ENCODE measurements at regions not wholly inside any gene's neighbourhood (a gene's known extent, or its start where the extent isn't known, plus 50 kb on each side); places are given as distances from the start of the nearest gene placed in this dataset.

DNA sequence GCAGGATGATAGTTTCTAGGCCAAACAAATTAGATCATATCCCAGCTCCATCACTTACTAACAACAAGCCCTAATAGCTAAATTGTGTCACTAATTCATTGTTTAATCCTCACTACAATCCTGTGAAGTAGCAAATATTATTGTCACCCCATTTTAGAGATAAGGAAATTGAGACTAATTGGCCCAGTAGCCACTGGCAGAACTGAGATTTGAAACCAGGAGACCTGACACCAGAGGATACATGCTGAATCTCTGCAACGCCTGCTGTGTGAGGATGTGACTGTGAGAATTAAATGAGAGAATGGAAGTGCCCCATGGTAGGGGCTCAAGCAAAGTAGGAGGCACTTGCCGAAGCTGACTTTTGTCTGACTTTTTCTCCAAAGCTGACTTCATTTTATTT lies 124.3 kb upstream of the CITED2 start:
- no peaks in the 10 kb centered on the region for H3K27me3 ChIP-seq (ENCODE audit: insufficient read depth, poor library complexity, severe bottlenecking)
- no peak overlapping the region for H3K27ac ChIP-seq (ENCODE audit: poor library complexity, severe bottlenecking)
- no peaks in the 10 kb centered on the region for H3K4me1 ChIP-seq (ENCODE audit: insufficient read depth, poor library complexity, severe bottlenecking)
- TF ChIP-seq, protein P1, sequence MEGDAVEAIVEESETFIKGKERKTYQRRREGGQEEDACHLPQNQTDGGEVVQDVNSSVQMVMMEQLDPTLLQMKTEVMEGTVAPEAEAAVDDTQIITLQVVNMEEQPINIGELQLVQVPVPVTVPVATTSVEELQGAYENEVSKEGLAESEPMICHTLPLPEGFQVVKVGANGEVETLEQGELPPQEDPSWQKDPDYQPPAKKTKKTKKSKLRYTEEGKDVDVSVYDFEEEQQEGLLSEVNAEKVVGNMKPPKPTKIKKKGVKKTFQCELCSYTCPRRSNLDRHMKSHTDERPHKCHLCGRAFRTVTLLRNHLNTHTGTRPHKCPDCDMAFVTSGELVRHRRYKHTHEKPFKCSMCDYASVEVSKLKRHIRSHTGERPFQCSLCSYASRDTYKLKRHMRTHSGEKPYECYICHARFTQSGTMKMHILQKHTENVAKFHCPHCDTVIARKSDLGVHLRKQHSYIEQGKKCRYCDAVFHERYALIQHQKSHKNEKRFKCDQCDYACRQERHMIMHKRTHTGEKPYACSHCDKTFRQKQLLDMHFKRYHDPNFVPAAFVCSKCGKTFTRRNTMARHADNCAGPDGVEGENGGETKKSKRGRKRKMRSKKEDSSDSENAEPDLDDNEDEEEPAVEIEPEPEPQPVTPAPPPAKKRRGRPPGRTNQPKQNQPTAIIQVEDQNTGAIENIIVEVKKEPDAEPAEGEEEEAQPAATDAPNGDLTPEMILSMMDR (IDR thresholded peaks at IDR 0.05; ENCODE audit: poor library complexity, severe bottlenecking) = no peak
- no peaks in the 10 kb centered on the region for H3K36me3 ChIP-seq (ENCODE audit: low read depth)
- no peak for ATAC-seq (ENCODE audit: low read depth)
- DNase-seq (ENCODE audit: low spot score) = no peak
- H3K4me3 ChIP-seq (ENCODE audit: severe bottlenecking) = no peak overlapping the region
- H3K9me3 ChIP-seq (ENCODE audit: severe bottlenecking) = no peaks in the 10 kb centered on the region

DNA sequence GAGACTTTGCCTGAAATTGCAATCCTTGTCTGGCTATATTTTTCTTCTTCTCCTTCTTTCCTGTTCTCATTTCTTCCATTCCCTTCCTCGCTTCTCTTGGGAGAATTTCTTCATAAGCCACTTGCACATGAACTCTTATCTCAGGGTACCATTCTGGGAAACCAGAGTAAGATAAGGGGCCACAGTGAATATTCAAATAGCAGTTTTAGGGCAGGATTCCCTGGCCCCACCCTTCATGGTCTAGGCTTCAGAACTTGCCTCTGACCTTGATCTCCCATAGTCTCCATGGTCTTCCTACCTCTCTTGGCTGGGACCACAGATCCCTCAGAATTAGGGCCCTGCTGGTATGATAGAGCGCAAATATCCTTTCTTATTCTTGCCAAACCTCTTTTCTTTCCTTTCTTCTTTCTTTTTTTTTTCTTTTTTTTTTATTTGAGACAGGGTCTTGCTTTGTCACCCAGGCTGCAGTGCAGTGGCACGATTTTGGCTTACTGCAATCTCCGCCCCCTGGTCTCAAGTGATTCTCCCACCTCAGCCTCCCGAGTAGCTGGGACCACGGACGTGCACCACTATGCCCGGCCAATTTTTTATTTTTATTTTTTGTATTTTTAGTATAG lies 123.0 kb upstream of the CITED2 start:
- no peak for ATAC-seq (ENCODE audit: low read depth)
- Histone ChIP-seq H3K4me3 (ENCODE audit: severe bottlenecking) (no peak overlapping the region), H3K9me3 (ENCODE audit: severe bottlenecking) (no peaks in the 10 kb centered on the region), H3K36me3 (ENCODE audit: low read depth) (no peaks in the 10 kb centered on the region), H3K4me1 (ENCODE audit: insufficient read depth, poor library complexity, severe bottlenecking) (no peaks in the 10 kb centered on the region), H3K27ac (ENCODE audit: poor library complexity, severe bottlenecking) (no peak overlapping the region), H3K27me3 (ENCODE audit: insufficient read depth, poor library complexity, severe bottlenecking) (no peaks in the 10 kb centered on the region)
- TF ChIP-seq, protein P1 (IDR thresholded peaks at IDR 0.05; ENCODE audit: poor library complexity, severe bottlenecking) = no peak
- DNase-seq (ENCODE audit: low spot score) = no peak

DNA sequence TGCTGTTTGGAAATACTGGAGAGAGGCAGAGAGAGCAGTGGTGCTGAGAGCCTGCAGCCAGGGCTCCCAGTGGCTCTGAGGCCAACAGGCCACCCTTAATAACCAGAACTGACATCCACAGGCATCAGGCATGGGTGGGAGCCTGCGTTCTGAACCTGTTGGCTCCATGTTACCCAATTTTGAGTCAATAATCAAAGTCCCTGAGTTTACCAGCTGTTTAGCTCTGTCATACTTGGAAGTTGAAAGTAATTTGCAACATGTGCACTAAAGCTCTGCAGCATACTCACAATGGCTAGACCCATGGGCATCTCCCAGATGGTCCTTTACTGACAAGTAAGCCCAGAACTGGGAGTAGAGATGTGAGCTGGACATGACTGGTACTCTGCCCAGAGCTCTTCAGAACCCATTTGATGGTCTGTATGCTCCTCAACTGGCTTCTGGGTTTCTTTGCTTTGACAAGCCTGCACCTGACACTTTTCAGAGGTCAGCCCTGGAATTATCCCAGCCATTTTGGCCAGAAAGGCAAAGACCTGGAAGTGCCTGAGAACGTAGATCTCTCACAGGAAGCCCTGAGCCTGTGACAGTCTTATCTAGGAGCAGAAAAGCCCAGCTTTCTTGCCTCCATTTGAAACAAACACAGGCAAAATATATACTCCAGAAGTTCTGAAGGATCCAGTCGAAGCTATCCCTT lies 122.4 kb upstream of the CITED2 start:
- Histone ChIP-seq H3K9me3 (ENCODE audit: severe bottlenecking) (no peaks in the 10 kb centered on the region), H3K27me3 (ENCODE audit: insufficient read depth, poor library complexity, severe bottlenecking) (no peaks in the 10 kb centered on the region), H3K4me1 (ENCODE audit: insufficient read depth, poor library complexity, severe bottlenecking) (no peaks in the 10 kb centered on the region), H3K4me3 (ENCODE audit: severe bottlenecking) (no peak overlapping the region), H3K27ac (ENCODE audit: poor library complexity, severe bottlenecking) (no peak overlapping the region), H3K36me3 (ENCODE audit: low read depth) (no peaks in the 10 kb centered on the region)
- ATAC-seq (ENCODE audit: low read depth) (no peak), DNase-seq (ENCODE audit: low spot score) (no peak)
- TF ChIP-seq, protein P1 (IDR thresholded peaks at IDR 0.05; ENCODE audit: poor library complexity, severe bottlenecking) = no peak

DNA sequence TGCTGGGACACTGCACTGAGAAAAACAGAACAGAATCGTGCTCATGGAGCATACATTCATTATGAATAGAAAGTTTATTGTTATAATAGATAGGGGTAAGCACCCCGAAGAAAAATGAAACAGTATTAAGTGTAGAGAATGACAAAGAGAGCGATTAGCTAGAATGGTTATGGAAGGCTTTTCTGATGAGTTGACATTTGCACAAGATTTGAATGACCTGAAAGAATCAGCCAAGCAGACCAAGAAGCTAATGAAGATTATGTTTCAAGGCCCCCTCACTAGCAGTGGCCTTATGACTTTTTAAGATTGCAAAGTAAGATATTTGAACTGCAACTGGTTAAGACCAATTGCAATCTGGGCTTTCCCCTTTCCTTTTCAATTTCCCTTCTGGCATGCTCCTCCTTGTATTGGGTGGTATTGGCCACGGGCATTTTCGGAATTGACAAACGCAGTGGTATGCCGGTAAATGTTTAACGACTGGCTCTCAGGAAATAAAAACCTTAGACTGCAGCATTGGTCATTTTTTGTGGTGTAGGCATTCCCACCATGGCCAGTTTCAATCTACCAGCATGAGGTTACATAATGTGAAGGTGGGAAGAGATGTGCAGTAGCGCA lies 120.0 kb upstream of the CITED2 start:
- Histone ChIP-seq H3K9me3 (ENCODE audit: severe bottlenecking) (no peaks in the 10 kb centered on the region), H3K4me3 (ENCODE audit: severe bottlenecking) (no peak overlapping the region), H3K36me3 (ENCODE audit: low read depth) (no peaks in the 10 kb centered on the region), H3K27me3 (ENCODE audit: insufficient read depth, poor library complexity, severe bottlenecking) (no peaks in the 10 kb centered on the region), H3K27ac (ENCODE audit: poor library complexity, severe bottlenecking) (no peak overlapping the region), H3K4me1 (ENCODE audit: insufficient read depth, poor library complexity, severe bottlenecking) (no peaks in the 10 kb centered on the region)
- TF ChIP-seq, protein P1 (IDR thresholded peaks at IDR 0.05; ENCODE audit: poor library complexity, severe bottlenecking) = no peak
- DNase-seq (ENCODE audit: low spot score) (no peak), ATAC-seq (ENCODE audit: low read depth) (no peak)

DNA sequence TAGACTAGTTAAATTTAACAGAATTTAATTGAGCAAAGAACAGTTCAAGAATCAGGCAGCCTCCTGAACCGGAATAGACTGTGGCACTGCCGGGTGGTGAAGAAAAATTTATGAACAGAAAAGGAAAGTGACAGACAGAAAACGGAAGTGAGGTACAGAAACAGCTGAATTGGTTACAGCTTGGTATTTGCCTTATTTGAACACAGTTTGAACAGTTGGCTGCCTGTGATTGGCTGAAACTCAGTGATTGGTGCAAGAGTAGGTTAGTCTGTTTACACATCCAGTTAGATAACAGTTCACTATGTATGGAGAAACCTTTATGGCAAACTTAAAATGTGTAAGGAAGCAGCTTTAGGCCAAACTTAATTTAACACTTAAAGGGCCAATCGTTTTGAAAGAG lies 116.0 kb upstream of the CITED2 start:
- DNase-seq (ENCODE audit: low spot score) = no peak
- no peaks in the 10 kb centered on the region for H3K9me3 ChIP-seq (ENCODE audit: severe bottlenecking)
- TF ChIP-seq, protein P1 (IDR thresholded peaks at IDR 0.05; ENCODE audit: poor library complexity, severe bottlenecking) = no peak
- H3K36me3 ChIP-seq (ENCODE audit: low read depth) = no peaks in the 10 kb centered on the region
- no peaks in the 10 kb centered on the region for H3K4me1 ChIP-seq (ENCODE audit: insufficient read depth, poor library complexity, severe bottlenecking)
- no peaks in the 10 kb centered on the region for H3K27me3 ChIP-seq (ENCODE audit: insufficient read depth, poor library complexity, severe bottlenecking)
- no peak overlapping the region for H3K4me3 ChIP-seq (ENCODE audit: severe bottlenecking)
- no peak for ATAC-seq (ENCODE audit: low read depth)
- no peak overlapping the region for H3K27ac ChIP-seq (ENCODE audit: poor library complexity, severe bottlenecking)

All from RWPE2 (cell line).